ENCODE measurements at regions not wholly inside any gene's neighbourhood (a gene's known extent, or its start where the extent isn't known, plus 50 kb on each side); places are given as distances from the start of the nearest gene placed in this dataset.

DNA sequence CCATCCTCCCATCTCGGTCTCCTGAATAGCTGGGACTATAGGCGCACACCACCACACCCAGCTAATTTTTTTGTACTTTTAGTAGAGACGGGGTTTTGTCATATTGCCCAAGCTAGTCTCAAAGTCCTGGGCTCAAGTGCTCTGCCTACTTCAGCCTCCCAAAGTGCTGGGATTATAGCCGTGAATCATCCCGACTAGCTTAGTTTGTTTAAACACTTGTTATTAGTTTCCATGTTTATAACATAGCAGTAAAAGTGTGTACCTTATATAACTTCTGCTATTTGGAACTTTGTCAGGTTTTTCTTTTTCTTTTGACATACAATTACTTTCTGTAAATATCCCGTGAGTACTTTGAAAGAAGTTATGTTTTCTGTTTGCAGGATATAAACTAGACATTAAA, 60.6 kb upstream of the C1orf21 start:
- WGBS, 2 donors = 85 to 90% methylated on average over 6 of the region's 6 CpGs
- H3K9me3 ChIP-seq = no peaks in the 10 kb centered on the region
- H3K4me3 ChIP-seq = no peak overlapping the region
- no peak overlapping the region for H3K27ac ChIP-seq
- no peak for TF ChIP-seq POLR2A (IDR thresholded peaks at IDR 0.05)
- TF ChIP-seq, protein P1, sequence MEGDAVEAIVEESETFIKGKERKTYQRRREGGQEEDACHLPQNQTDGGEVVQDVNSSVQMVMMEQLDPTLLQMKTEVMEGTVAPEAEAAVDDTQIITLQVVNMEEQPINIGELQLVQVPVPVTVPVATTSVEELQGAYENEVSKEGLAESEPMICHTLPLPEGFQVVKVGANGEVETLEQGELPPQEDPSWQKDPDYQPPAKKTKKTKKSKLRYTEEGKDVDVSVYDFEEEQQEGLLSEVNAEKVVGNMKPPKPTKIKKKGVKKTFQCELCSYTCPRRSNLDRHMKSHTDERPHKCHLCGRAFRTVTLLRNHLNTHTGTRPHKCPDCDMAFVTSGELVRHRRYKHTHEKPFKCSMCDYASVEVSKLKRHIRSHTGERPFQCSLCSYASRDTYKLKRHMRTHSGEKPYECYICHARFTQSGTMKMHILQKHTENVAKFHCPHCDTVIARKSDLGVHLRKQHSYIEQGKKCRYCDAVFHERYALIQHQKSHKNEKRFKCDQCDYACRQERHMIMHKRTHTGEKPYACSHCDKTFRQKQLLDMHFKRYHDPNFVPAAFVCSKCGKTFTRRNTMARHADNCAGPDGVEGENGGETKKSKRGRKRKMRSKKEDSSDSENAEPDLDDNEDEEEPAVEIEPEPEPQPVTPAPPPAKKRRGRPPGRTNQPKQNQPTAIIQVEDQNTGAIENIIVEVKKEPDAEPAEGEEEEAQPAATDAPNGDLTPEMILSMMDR (IDR thresholded peaks at IDR 0.05) = no peak
- no peaks in the 10 kb centered on the region for H3K4me1 ChIP-seq
- H3K27me3 ChIP-seq = no peaks in the 10 kb centered on the region
- intact Hi-C loops (cut with DNase I; ENCODE audit: low total_unique reads) = no loop called here
- H3K36me3 ChIP-seq (ENCODE audit: low read depth, missing control alignments) = no peaks in the 10 kb centered on the region
- DNase-seq = no peak

DNA sequence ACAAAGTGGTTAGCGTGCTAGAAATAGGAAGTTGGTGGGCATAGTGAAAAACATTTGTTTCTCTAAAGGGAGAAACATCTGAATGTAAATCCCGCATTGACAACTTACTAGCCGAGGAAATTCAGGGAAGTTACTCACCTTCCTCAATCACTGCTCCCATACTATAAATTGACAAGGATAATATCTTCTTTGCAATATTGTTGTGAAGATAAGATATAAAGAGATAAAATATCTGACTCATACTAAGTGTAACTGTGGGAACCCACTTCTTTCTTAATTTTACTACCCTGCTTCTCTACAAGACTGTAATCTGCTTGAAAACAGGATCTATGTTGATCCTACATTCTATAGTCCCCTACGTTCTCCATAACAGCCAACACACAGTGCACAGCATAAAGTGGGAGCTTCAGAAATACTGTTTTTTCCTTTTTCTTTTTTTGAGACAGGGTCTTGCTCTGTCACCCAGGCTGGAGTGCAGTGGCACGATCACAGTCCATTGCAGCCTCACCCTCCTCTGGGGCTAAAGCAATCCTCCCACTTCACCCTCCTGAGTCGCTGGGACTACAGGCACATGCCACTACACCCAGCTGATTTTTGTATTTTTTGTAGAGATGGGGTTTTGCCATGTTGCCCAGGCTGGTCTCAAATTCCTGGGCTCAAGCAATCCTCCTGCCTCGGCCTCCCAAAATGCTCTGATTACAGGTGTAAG, 57.4 kb upstream of the C1orf21 start:
- Histone ChIP-seq H3K9me3 (no peaks in the 10 kb centered on the region), H3K27me3 (no peaks in the 10 kb centered on the region), H3K36me3 (ENCODE audit: low read depth, missing control alignments) (no peaks in the 10 kb centered on the region), H3K4me1 (no peaks in the 10 kb centered on the region), H3K4me3 (no peak overlapping the region), H3K27ac (no peak overlapping the region)
- intact Hi-C loops (cut with DNase I; ENCODE audit: low total_unique reads) = no loop called here
- DNase-seq = no peak
- WGBS, 2 donors = 89 to 91% methylated on average over 7 of the region's 7 CpGs
- no peak for TF ChIP-seq POLR2A (IDR thresholded peaks at IDR 0.05)

DNA sequence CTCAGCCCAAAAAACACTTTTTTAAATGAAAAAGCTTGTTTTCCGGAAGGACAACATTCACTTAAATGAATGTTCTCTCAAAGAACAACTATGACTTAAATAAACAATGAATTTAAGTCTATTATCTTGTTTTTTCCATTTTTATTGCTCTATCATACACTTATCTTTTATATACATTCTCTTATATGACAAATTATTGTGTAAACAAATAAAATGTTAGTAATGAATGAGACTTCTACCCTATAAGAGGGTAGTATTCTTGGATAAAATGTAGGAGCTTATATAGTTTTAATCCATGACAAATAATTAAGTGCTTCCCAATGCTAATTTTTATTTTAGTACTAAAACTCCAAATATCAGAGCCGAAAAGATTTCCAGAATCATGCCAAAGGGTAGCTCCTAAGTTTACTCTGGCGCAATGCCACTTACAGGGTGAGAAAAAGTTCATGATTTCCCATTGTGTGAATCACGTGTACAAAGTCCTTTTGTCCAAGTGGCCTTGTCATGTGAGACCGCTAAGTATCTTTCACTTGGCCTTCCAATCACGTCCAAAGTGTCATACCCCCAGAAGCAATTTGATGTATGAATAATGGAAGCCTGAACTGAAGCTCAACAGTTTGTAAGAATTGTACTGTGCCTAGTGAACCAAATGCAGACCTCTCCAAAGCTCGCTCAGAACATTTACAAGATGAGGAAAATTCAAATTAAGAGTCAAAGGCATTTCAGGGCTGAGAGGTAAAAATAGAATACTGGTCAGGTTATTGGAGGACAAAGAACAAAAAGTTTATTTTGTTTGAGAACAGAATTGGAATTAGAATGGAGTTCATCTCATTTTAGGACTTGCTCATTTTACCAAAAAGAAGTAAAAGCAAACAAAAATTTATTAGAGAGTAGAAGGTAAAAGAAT, 56.6 kb upstream of the C1orf21 start:
- no peak for DNase-seq
- no peaks in the 10 kb centered on the region for H3K27me3 ChIP-seq
- intact Hi-C loops (cut with DNase I; ENCODE audit: low total_unique reads) = no loop called here
- 57 to 58% methylated on average over 7 of the region's 7 CpGs for WGBS, 2 donors
- no peak overlapping the region for H3K27ac ChIP-seq
- H3K4me3 ChIP-seq = no peak overlapping the region
- no peaks in the 10 kb centered on the region for H3K9me3 ChIP-seq
- H3K36me3 ChIP-seq (ENCODE audit: low read depth, missing control alignments) = no peaks in the 10 kb centered on the region
- H3K4me1 ChIP-seq = no peaks in the 10 kb centered on the region
- TF ChIP-seq, protein P1 (IDR thresholded peaks at IDR 0.05) = no peak
- TF ChIP-seq POLR2A (IDR thresholded peaks at IDR 0.05) = no peak

DNA sequence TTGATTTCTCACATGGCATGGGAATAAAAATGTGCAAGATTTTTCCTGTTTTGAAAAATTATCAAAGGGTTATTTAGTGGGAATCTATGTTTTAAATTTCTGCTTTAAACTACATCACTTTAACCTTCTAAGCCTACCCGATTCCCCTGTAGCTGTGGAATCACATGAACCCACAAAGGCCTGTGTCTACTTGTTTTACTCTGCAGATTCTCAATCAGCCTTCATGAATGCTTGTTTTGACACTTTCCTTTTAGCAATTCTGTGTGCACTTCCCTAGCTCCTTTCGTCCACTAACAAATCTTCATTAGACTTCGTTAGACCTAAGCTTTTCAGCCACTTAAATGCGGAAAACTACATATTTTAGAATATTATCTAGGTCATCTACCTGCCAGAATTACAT, 56.0 kb upstream of the C1orf21 start:
- 92 to 94% methylated on average over 4 of the region's 4 CpGs for WGBS, 2 donors
- Histone ChIP-seq H3K4me1 (no peaks in the 10 kb centered on the region), H3K27me3 (no peaks in the 10 kb centered on the region), H3K36me3 (ENCODE audit: low read depth, missing control alignments) (no peaks in the 10 kb centered on the region), H3K27ac (no peak overlapping the region), H3K9me3 (no peaks in the 10 kb centered on the region), H3K4me3 (no peak overlapping the region)
- DNase-seq = no peak
- intact Hi-C loops (cut with DNase I; ENCODE audit: low total_unique reads) = no loop called here
- TF ChIP-seq, protein P1 (IDR thresholded peaks at IDR 0.05) = no peak
- no peak for TF ChIP-seq POLR2A (IDR thresholded peaks at IDR 0.05)

Small RNAs in the stretch of these regions (small RNA-seq; reads per million reads assigned to genes)
- 0 reads per million in 2 donors for gene RF00019

All from testis (tissue), 2 donors.